Stimulated activated naive CD4-positive, alpha-beta T cell treated with Interleukin-2 at 50 U/mL for 16 hours (primary cell): ENCODE measurements at regions not wholly inside any gene's neighbourhood (a gene's known extent, or its start where the extent isn't known, plus 50 kb on each side); places are given as distances from the start of the nearest gene placed in this dataset.
"Not testable (repeated sequence)": the region's sequence is repeated elsewhere in the genome, so short reads cannot be mapped to it uniquely, and the experiment has no call there.

ENCODE experiments used
- DNase-seq: peaks from one replicate; lab custom pipeline; 2025; lab: John Stamatoyannopoulos, UW

GRCh38 chr6:16039892-16040627, 88.8 kb upstream of the MYLIP start:
- not testable (repeated sequence) for DNase-seq

GRCh38 chr6:16038938-16039337, 89.9 kb upstream of the MYLIP start:
- no peak for DNase-seq

GRCh38 chr6:16035488-16036080, 93.3 kb upstream of the MYLIP start:
- no peak for DNase-seq

- DNase-seq, result no peak
Measured at GRCh38 chr6:16033214-16033613, 95.7 kb upstream of the MYLIP start.

- DNase-seq, result no peak
Measured at GRCh38 chr6:16031278-16031981, 97.5 kb upstream of the MYLIP start.

GRCh38 chr6:16028966-16029365, 99.9 kb upstream of the MYLIP start:
- DNase-seq, result no peak

- no peak for DNase-seq
Measured at GRCh38 chr6:16020259-16020658, 108.6 kb upstream of the MYLIP start.

- no peak for DNase-seq
Measured at GRCh38 chr6:16019462-16019861, 109.4 kb upstream of the MYLIP start.

- DNase-seq, result no peak
Measured at GRCh38 chr6:16018626-16019025, 110.3 kb upstream of the MYLIP start.

- DNase-seq, result not testable (repeated sequence)
Measured at GRCh38 chr6:16014325-16014724, 114.6 kb upstream of the MYLIP start.

GRCh38 chr6:16007146-16007545, 121.7 kb upstream of the MYLIP start:
- no peak for DNase-seq

GRCh38 chr6:16006681-16007080, 122.2 kb upstream of the MYLIP start:
- DNase-seq, result no peak

- no peak for DNase-seq
Measured at GRCh38 chr6:16004934-16005679, 123.8 kb upstream of the MYLIP start.

GRCh38 chr6:16003197-16003491, 125.7 kb upstream of the MYLIP start:
- no peak for DNase-seq

- DNase-seq, result no peak
Measured at GRCh38 chr6:16002332-16003196, 126.3 kb upstream of the MYLIP start.

GRCh38 chr6:16001158-16001557, 127.7 kb upstream of the MYLIP start:
- DNase-seq, result no peak

- DNase-seq, result no peak
Measured at GRCh38 chr6:15999201-15999600, 129.7 kb upstream of the MYLIP start.

GRCh38 chr6:15997586-15998388, 131.1 kb upstream of the MYLIP start:
- DNase-seq, result no peak

GRCh38 chr6:15996030-15996429, 132.9 kb upstream of the MYLIP start:
- DNase-seq, result no peak

- no peak for DNase-seq
Measured at GRCh38 chr6:15995493-15995892, 133.4 kb upstream of the MYLIP start.
